H1 (cell line): ENCODE measurements at regions not wholly inside any gene's neighbourhood (a gene's known extent, or its start where the extent isn't known, plus 50 kb on each side); places are given as distances from the start of the nearest gene placed in this dataset.

ENCODE experiments used
- CHD1 ChIP-seq: IDR thresholded peaks from 2 replicates; pipeline ENCODE4 v1.6.1; 2012; ENCODE audit warnings: low read depth, low read length, improper control_type of control experiment
- CTCF ChIP-seq, 3 experiments: IDR thresholded peaks; 1 replicate in 2 of 3; 2 replicates in 1 of 3; pipeline versions ENCODE4 v1.5.1 to v1.6.1; 2011; ENCODE audit warnings: low read length in 3 of 3, mild to moderate bottlenecking in 3 of 3, inconsistent platforms in 2 of 3, low read depth in 1 of 3, moderate library complexity in 1 of 3; ENCODE audit not compliant: insufficient read depth in 1 of 3; ENCODE audit errors: control extremely low read depth in 1 of 3
- E2F6 ChIP-seq: IDR thresholded peaks from 2 replicates; pipeline ENCODE4 v1.6.1; 2012; ENCODE audit warnings: inconsistent platforms
- JUN ChIP-seq: IDR thresholded peaks from 2 replicates; pipeline ENCODE4 v1.6.1; 2011; ENCODE audit warnings: low read depth, mild to moderate bottlenecking, improper control_type of control experiment, low read length
- POU5F1 ChIP-seq: IDR thresholded peaks from 2 replicates; pipeline ENCODE4 v1.6.1; 2011; ENCODE audit warnings: low read depth, mild to moderate bottlenecking, low read length, moderate library complexity
- SIRT6 ChIP-seq: IDR thresholded peaks from one replicate; pipeline ENCODE4 v1.7.1; 2012; ENCODE audit warnings: low read length, inconsistent platforms
- SP1 ChIP-seq: IDR thresholded peaks from 2 replicates; pipeline ENCODE4 v1.6.1; 2011; ENCODE audit warnings: low read depth, low read length
- SRF ChIP-seq: IDR thresholded peaks from 2 replicates; pipeline ENCODE4 v1.6.1; 2011; ENCODE audit warnings: mild to moderate bottlenecking, low read depth, low read length, moderate library complexity
- TF ChIP-seq, protein P1 (sequence below): fragments of 300-600 bp; sonication (generic); IDR thresholded peaks from 2 replicates; pipeline ENCODE4 v1.7.1; 2012; ENCODE audit warnings: low read length, moderate library complexity, mild to moderate bottlenecking, inconsistent platforms; ENCODE audit not compliant: insufficient replicate concordance

- TF ChIP-seq, protein P1, sequence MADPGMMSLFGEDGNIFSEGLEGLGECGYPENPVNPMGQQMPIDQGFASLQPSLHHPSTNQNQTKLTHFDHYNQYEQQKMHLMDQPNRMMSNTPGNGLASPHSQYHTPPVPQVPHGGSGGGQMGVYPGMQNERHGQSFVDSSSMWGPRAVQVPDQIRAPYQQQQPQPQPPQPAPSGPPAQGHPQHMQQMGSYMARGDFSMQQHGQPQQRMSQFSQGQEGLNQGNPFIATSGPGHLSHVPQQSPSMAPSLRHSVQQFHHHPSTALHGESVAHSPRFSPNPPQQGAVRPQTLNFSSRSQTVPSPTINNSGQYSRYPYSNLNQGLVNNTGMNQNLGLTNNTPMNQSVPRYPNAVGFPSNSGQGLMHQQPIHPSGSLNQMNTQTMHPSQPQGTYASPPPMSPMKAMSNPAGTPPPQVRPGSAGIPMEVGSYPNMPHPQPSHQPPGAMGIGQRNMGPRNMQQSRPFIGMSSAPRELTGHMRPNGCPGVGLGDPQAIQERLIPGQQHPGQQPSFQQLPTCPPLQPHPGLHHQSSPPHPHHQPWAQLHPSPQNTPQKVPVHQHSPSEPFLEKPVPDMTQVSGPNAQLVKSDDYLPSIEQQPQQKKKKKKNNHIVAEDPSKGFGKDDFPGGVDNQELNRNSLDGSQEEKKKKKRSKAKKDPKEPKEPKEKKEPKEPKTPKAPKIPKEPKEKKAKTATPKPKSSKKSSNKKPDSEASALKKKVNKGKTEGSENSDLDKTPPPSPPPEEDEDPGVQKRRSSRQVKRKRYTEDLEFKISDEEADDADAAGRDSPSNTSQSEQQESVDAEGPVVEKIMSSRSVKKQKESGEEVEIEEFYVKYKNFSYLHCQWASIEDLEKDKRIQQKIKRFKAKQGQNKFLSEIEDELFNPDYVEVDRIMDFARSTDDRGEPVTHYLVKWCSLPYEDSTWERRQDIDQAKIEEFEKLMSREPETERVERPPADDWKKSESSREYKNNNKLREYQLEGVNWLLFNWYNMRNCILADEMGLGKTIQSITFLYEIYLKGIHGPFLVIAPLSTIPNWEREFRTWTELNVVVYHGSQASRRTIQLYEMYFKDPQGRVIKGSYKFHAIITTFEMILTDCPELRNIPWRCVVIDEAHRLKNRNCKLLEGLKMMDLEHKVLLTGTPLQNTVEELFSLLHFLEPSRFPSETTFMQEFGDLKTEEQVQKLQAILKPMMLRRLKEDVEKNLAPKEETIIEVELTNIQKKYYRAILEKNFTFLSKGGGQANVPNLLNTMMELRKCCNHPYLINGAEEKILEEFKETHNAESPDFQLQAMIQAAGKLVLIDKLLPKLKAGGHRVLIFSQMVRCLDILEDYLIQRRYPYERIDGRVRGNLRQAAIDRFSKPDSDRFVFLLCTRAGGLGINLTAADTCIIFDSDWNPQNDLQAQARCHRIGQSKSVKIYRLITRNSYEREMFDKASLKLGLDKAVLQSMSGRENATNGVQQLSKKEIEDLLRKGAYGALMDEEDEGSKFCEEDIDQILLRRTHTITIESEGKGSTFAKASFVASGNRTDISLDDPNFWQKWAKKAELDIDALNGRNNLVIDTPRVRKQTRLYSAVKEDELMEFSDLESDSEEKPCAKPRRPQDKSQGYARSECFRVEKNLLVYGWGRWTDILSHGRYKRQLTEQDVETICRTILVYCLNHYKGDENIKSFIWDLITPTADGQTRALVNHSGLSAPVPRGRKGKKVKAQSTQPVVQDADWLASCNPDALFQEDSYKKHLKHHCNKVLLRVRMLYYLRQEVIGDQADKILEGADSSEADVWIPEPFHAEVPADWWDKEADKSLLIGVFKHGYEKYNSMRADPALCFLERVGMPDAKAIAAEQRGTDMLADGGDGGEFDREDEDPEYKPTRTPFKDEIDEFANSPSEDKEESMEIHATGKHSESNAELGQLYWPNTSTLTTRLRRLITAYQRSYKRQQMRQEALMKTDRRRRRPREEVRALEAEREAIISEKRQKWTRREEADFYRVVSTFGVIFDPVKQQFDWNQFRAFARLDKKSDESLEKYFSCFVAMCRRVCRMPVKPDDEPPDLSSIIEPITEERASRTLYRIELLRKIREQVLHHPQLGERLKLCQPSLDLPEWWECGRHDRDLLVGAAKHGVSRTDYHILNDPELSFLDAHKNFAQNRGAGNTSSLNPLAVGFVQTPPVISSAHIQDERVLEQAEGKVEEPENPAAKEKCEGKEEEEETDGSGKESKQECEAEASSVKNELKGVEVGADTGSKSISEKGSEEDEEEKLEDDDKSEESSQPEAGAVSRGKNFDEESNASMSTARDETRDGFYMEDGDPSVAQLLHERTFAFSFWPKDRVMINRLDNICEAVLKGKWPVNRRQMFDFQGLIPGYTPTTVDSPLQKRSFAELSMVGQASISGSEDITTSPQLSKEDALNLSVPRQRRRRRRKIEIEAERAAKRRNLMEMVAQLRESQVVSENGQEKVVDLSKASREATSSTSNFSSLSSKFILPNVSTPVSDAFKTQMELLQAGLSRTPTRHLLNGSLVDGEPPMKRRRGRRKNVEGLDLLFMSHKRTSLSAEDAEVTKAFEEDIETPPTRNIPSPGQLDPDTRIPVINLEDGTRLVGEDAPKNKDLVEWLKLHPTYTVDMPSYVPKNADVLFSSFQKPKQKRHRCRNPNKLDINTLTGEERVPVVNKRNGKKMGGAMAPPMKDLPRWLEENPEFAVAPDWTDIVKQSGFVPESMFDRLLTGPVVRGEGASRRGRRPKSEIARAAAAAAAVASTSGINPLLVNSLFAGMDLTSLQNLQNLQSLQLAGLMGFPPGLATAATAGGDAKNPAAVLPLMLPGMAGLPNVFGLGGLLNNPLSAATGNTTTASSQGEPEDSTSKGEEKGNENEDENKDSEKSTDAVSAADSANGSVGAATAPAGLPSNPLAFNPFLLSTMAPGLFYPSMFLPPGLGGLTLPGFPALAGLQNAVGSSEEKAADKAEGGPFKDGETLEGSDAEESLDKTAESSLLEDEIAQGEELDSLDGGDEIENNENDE, result no peak
- TF ChIP-seq CTCF (IDR thresholded peaks at IDR 0.05; ENCODE audit: control extremely low read depth in 1 of 3, insufficient read depth in 1 of 3, low read depth in 1 of 3, low read length in 3 of 3) (no peak), POU5F1 (no peak), SIRT6 (no peak), E2F6 (no peak), JUN (no peak), SRF (no peak), CHD1 (no peak), SP1 (no peak)
These were observed 279.6 kb upstream of the GRAMD2B start (continued) for GRCh38 chr5:126143622-126144021.
